LHCN-M2 (cell line): ENCODE measurements at regions not wholly inside any gene's neighbourhood (a gene's known extent, or its start where the extent isn't known, plus 50 kb on each side); places are given as distances from the start of the nearest gene placed in this dataset.
"Not testable (repeated sequence)": the region's sequence is repeated elsewhere in the genome, so short reads cannot be mapped to it uniquely, and the experiment has no call there.

ENCODE experiments used
- DNase-seq: peaks from one replicate; pipeline ENCODE4 v3.0.0-alpha.2; 2012; ENCODE audit warnings: low read depth

GRCh38 chr3:101141135-101141534, 147.9 kb upstream of the ABI3BP start:
- DNase-seq = no peak

GRCh38 chr3:101138817-101139216, 145.6 kb upstream of the ABI3BP start:
- no peak for DNase-seq

- DNase-seq = no peak
These were observed 141.1 kb upstream of the ABI3BP start for GRCh38 chr3:101134331-101134730.

- no peak for DNase-seq
These were observed 140.4 kb upstream of the ABI3BP start for GRCh38 chr3:101133652-101134051.

GRCh38 chr3:101133197-101133596, 140.0 kb upstream of the ABI3BP start:
- DNase-seq = not testable (repeated sequence)

GRCh38 chr3:101131767-101132166, 138.5 kb upstream of the ABI3BP start:
- no peak for DNase-seq

- DNase-seq = no peak
These were observed 135.6 kb upstream of the ABI3BP start for GRCh38 chr3:101128786-101129185.

GRCh38 chr3:101128001-101128400, 134.8 kb upstream of the ABI3BP start:
- peak; percentile 39 for DNase-seq

GRCh38 chr3:101124125-101124524, 130.9 kb upstream of the ABI3BP start:
- DNase-seq = no peak

- peak; percentile 82 for DNase-seq
These were observed 129.9 kb upstream of the ABI3BP start for GRCh38 chr3:101123081-101123480.

GRCh38 chr3:101122681-101123080, 129.5 kb upstream of the ABI3BP start:
- DNase-seq = no peak

GRCh38 chr3:101120039-101120438, 126.8 kb upstream of the ABI3BP start:
- no peak for DNase-seq

GRCh38 chr3:101119535-101119934, 126.3 kb upstream of the ABI3BP start:
- peak; percentile 80 for DNase-seq

- DNase-seq = peak; percentile 59
These were observed 124.8 kb upstream of the ABI3BP start for GRCh38 chr3:101117980-101118379.

- no peak for DNase-seq
These were observed 124.2 kb upstream of the ABI3BP start for GRCh38 chr3:101117465-101117864.

GRCh38 chr3:101110295-101110694, 117.1 kb upstream of the ABI3BP start:
- DNase-seq = not testable (repeated sequence)

GRCh38 chr3:101104321-101104720, 111.1 kb upstream of the ABI3BP start:
- DNase-seq = no peak

- no peak for DNase-seq
These were observed 109.6 kb upstream of the ABI3BP start for GRCh38 chr3:101102678-101103296.

GRCh38 chr3:101100361-101101009, 107.3 kb upstream of the ABI3BP start:
- no peak for DNase-seq

- no peak for DNase-seq
These were observed 106.6 kb upstream of the ABI3BP start for GRCh38 chr3:101099791-101100190.

- no peak for DNase-seq
These were observed 103.2 kb upstream of the ABI3BP start for GRCh38 chr3:101096444-101096843.

GRCh38 chr3:101095693-101096430, 102.6 kb upstream of the ABI3BP start:
- DNase-seq = peak; percentile 7

GRCh38 chr3:101091489-101091888, 98.3 kb upstream of the ABI3BP start:
- peak; percentile 38 for DNase-seq
